HG03457 (cell line): ENCODE measurements at regions not wholly inside any gene's neighbourhood (a gene's known extent, or its start where the extent isn't known, plus 50 kb on each side); places are given as distances from the start of the nearest gene placed in this dataset.
"Not testable (repeated sequence)": the region's sequence is repeated elsewhere in the genome, so short reads cannot be mapped to it uniquely, and the experiment has no call there.

Experiments used
- ATAC-seq: cut with Tn5 transposase; IDR thresholded peaks from one replicate; pipeline ENCODE4 v1.9.1; 2021; ENCODE audit warnings: moderate number of reproducible peaks; ENCODE audit not compliant: unreplicated experiment

DNA sequence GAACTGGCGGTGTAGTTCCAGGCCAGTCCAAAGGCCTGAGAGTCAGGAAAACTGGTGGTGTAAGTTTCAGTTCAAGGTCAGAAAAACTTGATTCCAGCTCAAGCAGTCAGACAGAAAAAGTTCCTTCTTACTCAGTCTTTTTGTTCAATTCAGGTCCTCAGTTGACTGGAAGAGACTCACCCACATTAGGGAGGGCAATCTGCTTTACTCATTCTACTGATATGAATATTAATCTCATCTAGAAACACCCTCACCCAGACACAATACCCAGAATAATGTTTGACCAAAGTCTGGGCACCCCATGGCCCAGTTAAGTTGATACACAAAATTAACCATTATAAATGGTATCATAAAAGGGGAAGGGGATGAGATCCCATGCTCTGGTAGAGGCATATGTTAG lies 50.1 kb upstream of the LTA4H start:
- no peak for ATAC-seq

- not testable (repeated sequence) for ATAC-seq
These were observed 50.8 kb upstream of the LTA4H start for GRCh38 chr12:96086190-96086589.

- ATAC-seq = no peak
These were observed 56.4 kb upstream of the LTA4H start for GRCh38 chr12:96091833-96092232.

DNA sequence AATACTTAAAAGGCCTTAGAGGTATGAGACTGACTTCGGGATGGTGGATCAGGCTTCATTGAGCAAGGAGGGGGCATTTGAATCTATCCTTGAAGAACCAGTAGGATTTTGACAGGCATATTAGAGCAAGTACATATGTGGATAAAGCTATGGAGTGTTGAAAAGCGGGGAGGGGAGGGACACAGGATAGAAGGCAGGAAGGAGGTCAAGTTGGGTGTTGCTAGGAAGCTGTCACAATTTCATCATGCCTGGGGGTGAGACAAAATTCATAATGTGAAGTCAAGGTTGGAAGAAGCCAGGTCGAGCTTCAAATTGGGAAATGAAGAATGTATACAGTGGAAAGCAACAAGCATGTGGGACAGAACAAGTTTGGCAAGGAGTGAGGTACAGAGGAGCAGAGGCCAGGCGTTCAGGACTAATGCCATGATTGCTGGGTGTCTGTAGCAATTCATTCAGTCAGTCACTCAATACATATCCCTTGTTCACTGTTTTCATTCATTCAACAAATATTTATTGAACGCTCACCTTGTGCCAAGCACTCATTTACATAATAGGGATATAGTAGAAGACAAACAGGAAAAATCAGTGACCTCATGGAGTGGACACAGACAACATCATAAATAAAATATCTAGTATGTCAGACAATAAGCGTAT lies 58.3 kb upstream of the LTA4H start:
- ATAC-seq = no peak

DNA sequence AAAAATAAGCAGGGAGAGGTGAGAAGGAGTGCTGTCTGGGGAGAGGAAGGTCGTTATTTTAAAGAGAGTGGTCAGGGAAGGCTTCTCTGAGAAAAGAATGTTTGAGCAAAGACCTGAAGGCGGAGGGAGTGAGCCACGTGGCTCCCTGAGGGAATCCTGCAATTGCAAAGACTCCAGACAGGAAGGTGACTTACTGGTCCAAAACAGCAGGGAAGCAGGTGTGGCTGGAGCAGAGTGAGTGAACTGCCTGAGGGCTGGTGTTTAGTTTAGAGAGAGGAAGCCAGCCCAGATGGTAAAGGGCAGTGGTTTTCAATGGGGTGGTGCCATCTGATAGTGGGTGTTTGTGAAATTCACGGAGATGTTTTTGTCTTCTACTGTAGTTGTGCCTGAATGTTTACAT lies 58.8 kb upstream of the LTA4H start:
- ATAC-seq = no peak

DNA sequence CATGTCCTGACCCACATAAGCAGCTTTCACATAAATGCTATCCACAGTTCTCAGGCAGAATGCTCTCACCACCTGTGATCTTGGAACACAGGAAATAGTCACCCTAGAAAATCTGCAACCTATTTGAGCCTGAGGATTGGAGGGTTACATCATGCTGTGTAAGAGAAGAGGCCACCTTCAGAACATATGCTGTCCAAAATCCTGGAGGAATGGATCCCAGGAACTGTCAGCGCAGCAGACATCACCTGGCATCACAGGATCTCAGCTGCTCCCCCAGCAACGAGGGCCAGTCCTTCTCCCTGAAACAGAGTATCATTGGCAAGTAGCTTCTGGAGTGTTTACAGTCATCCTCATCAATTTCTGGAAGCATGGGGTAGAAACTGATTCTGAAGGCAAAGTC lies 63.2 kb upstream of the LTA4H start:
- no peak for ATAC-seq

- ATAC-seq = no peak
These were observed 64.0 kb upstream of the LTA4H start for GRCh38 chr12:96099421-96099820.

GRCh38 chr12:96099986-96100385 lies 64.6 kb upstream of the LTA4H start:
- no peak for ATAC-seq

DNA sequence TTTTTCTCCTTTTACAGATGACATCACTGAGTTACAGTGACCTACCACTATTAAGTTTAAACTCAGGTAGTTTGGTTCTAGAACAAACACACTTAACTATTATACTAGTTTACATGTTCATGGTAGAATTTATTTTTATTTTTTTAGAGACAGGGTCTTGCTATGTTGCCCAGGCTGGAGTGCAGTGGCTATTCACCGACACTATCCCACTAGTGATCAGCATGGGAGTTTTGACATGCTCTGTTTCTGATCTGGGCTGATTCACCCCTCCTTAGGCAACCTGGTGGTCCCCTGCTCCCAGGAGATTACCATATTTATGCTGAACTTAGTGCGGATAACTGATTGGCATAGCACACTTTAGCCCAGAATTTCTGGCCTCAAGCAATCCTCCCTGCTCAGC lies 66.4 kb upstream of the LTA4H start:
- ATAC-seq = no peak

DNA sequence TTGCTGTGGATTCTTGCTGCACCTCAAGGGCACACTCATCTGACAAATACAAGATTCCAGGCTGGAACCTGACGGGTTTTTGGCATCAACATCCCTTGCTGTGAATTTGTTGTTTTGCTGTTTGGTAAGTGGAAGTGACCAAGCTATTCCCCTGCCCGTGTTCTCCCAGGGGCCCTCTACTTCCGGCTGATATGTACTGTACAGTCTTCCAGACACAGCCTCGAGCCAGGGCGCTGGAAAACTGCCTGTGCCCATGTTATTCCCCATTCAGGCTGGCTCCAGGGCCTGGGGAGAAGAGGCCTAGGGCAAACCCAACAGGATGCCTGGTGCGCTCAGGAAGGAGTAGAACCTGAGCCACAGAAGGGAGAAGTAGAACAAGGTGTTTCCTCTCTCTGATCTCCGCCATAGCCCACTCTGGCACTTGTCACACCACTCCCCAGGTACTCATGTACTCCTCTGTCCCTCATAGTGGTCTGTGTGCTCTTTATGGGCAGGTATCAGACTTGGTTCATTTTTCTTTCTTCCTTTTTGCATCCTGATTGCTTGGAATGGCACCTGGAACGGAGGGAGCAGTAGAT lies 67.8 kb upstream of the LTA4H start:
- ATAC-seq = no peak

DNA sequence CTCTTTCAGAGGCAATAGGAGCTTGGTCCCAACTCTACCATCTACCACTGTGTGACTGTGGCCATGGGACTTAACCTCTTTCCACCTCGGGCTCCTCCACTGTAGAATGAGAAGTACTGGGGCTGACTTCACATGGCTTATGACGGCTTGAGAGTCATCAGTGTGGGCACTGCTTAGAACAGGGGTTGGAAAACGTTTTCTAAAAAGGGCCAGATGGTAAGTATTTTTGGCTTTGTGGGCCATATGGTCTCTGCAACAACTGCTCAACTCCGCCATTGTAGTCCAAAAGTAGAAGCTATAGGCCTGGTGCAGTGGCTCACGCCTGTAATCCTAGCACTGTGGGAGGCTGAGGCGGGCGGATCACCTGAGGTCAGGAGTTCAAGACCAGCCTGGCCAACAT lies 69.2 kb upstream of the LTA4H start:
- no peak for ATAC-seq

DNA sequence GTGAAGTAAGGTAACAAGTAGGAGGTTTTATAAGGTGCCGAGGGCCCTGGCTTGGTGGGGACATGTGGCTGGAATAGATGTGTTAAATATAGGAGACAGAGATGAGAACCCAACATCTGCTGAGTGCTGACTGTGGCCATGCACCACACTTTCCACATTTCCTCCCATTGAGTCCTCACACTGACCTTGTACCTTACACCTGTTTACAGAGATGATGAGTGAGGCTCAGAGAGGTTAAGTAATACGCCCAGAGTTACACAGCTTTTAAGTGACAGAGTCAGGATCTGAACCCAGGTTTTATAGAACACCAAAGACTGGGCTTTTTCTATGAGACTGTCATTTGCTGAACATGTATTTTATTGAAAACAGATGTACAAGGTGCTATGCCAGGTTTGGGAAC lies 70.8 kb upstream of the LTA4H start:
- ATAC-seq = no peak

DNA sequence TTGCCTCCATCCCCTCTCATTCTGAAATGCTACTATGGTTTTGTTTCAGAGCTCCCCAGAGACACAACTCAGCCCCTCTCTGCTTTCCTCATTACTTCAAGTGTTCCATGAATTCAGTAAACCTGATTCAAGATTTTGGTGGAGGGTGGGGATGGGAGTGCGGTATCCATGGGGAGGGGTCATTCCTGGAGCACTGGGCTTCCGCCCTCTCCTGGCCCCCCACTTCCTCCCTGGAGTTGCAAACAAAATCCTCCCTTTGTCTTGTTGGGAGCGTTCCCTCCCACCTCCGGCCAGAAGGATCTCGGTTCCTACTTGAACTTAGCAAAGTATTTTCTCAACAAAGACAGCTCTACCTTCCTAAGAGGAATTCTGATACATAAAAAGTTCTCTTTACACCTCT lies 71.8 kb upstream of the LTA4H start:
- no peak for ATAC-seq

- no peak for ATAC-seq
These were observed 72.9 kb upstream of the LTA4H start for GRCh38 chr12:96108321-96108720.

DNA sequence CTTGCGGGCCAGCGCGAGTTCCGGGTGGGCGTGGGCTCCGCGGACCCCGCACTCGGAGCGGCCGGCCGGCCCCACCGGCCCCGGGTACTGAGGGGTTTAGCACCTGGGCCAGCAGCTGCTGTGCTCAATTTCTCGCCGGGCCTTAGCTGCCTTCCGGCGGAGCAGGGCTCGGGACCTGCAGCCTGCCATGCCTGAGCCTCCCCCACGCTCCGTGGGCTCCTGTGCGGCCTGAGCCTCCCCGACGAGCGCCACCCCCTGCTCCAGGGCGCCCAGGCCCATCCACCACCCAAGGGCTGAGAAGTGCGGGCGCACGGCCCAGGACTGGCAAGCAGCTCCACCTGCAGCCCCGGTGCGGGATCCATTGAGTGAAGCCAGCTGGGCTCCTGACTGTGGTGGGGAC lies 73.6 kb upstream of the LTA4H start:
- not testable (repeated sequence) for ATAC-seq

- ATAC-seq = no peak
These were observed 77.3 kb upstream of the LTA4H start for GRCh38 chr12:96112733-96113132.

DNA sequence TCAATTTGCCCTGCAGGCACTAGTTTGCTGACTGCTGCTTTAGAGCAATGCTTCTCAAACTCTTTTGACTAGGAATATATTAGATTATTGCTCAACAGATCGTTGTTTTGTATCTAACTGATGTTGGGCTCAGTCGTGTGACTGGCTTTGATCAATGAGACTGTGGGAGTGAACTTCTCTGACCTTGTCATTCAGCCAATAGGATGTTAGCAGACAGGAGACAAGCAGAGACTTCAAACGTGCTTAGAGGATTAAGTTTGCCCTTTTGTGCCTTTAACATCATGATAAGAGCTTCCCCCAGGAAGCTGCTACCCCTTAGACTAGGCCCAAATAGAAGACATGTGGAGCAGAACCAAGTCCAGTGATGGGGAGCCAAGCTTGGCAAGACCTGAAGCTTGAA lies 76.7 kb upstream of the ELK3 start:
- ATAC-seq = no peak

DNA sequence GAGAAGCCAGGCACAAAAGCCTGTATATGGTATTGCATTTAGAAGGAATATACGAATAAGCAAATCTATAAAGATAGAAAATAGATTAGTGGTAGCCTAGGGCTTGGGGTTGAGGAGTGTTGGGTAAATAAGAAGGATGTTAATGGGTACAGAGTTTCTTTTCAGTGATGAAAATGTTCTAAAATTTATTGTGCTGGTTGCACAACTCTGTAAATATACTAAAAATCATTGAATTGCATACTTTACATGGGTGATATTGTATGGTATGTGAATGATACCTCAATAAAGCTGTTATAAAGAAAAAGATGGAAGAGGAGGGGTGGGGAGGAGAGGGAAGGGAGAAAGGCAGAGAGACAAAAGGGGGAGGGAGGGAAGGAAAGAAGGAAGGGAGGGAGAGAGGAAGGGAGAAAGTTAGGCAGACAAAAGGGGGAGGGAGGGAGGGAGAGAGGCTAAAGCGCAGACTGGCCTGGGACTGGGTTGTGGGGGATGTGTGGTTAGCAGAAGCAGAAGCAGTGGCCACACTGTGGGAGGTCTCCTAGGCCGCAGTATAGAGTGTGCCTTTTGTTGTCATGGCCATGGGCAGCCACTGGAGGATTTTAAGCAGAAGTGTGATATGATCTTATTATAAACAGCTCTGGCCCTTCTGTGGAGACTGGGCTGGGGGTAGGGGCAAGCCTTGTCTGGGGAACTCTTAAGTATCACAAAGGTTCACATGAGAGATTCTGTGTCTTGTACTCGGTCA lies 73.6 kb upstream of the ELK3 start:
- ATAC-seq = peak; percentile 88

GRCh38 chr12:96121271-96121711 lies 72.9 kb upstream of the ELK3 start:
- ATAC-seq = peak; percentile 64

DNA sequence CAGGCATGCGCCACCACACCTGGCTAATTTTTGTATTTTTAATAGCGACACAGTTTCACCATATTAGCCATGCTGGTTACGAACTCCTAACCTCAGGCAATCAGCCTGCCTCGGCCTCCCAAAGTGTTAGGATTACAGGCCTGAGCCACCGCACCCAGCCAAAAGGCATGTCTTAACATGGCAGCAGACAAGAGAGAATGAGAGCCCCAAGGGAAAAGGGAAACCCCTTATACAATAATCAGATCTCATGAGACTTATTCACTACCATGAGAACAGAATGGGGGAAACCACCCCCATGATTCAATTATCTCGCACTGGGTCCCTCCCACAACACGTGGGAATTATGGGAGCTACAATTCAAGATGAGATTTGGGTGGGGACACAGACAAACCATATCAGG lies 65.9 kb upstream of the ELK3 start:
- not testable (repeated sequence) for ATAC-seq

GRCh38 chr12:96130396-96131059 lies 63.6 kb upstream of the ELK3 start:
- no peak for ATAC-seq
